Suppressor macrophage (primary cell): ENCODE measurements at regions not wholly inside any gene's neighbourhood (a gene's known extent, or its start where the extent isn't known, plus 50 kb on each side); places are given as distances from the start of the nearest gene placed in this dataset.
"Not testable (repeated sequence)": the region's sequence is repeated elsewhere in the genome, so short reads cannot be mapped to it uniquely, and the experiment has no call there.

Experiments used
- DNase-seq, 4 experiments: peaks; one replicate each; pipeline ENCODE4 v3.0.0-alpha.2; 2020 to 2022

DNA sequence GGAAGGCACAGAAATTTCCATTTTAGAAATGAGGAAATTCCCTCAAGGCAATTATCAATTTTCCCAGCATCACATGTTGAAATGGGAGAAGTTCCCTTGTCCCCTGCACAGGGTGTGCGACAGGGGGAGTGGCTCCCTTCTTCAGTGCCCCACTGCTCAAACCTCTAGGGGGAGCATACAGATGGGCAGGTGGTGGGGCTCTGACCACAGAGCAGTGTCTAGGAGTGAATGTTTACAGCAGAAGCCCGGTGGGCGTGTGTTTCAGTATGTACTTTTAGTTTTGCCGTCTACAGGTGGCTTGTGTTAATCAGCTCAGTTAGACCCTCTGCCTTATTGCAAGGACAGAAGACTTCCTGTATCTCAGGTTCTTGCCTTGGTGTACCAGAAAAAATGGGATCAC is 493.7 kb upstream of the PLXNA2 start:
- DNase-seq = no peak

DNA sequence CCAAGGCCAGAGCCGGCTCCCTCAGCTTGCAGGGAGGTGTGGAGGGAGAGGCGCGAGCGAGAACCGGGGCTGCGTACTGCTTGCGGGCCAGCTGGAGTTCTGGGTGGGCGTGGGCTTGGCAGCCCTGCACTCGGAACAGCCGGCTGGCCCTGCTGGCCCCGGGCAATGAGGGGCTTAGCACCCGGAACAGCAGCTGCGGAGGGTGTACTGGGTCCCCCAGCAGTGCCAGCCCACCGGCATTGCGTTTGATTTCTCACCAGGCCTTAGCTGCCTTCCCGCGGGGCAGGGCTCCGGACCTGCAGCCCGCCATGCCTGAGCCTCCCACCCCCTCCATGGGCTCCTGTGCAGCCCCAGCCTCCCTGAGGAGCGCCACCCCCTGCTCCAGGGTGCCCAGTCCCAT is 495.5 kb upstream of the PLXNA2 start:
- not testable (repeated sequence) for DNase-seq

DNA sequence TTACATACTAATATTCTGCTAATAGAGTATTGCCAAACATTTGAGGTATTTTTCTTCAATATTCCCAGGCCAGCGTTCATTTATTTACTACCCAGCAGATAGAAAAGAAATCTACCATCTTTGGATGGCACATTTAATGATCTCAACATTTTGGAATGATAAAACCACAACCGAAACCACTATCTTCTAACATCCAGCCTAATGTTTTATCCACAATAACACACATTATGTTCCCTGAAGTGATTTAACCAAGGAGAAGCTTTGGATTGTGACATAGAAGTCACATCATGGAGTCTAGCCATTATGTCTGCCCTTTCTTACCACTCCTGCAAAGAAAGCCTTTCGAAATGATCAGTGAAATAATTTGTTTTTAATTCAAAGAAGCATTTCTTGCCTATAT is 497.1 kb upstream of the PLXNA2 start:
- no peak for DNase-seq

DNA sequence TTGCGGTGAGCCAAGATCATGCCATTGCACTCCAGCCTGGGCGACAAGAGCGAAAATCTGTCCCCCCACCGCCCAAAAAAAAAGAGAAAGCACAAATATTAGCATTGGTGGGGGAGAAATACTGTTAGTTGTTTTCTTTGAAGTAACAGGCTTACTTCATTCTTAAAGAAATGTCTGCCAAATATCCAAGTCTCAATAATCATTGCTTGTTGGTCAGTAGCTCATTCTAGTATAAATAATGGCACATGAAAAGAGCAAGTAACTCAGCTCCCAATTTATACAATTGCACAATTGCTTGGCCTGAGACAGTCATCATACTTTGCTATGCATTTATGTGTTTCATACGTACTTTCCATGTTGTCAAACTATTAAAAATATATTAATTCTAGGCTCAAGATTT is 499.2 kb upstream of the PLXNA2 start:
- DNase-seq = no peak

DNA sequence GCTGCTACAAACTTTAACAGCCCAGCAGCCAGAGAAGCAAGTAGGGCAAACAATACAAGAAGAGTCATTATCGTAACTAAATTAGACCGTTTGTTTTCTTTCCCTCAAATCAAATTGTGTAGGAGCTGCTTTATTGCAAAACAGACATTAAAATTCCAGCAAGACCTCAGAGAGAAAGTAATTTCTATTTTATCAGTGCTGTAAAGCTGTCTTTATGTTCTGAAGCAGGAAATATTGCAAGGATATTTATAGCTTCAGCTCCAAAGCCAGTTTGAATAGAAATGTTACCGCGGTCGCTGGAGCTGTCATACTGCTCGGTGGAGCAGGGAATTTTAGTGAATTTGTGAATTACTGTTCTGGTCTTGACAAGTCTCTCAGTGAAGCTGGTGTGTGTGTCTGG is 503.8 kb upstream of the PLXNA2 start:
- no peak for DNase-seq

DNA sequence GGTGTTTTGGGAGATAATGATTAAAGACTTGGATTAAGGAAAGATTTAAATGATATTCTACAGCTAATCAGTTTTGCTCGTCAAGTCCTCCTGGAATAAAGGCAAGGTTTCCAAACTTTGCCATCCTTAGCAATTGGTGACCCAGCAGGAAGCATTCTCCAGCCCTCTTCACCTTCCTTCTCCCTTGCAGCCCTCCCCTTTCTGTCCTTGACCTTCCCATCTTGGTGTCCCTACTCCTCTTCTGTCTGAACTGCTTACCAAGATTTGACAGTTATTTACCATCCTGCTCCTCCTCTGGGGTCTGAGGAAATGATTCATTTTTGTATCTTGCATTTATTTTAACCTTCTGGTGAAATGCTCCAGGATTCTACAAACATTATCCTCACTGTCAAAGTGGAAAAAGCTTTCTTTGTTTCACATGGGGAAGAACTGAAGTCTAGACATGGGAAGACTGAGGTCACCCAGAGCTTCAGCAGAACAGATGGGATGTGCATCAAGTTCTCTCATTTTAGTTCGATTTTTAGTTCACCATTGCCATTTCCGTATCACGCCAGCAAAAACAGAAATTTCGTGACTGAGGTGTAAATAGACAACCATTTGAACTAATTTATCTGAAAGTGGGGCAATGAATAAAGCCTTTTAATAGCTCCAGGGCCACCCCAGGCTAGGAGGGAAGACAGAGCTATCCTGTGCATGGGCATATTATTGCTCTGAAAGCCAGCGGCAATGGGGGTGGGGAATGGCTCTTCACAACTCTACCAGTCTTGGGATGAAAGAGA is 504.4 kb upstream of the PLXNA2 start:
- no peak for DNase-seq

DNA sequence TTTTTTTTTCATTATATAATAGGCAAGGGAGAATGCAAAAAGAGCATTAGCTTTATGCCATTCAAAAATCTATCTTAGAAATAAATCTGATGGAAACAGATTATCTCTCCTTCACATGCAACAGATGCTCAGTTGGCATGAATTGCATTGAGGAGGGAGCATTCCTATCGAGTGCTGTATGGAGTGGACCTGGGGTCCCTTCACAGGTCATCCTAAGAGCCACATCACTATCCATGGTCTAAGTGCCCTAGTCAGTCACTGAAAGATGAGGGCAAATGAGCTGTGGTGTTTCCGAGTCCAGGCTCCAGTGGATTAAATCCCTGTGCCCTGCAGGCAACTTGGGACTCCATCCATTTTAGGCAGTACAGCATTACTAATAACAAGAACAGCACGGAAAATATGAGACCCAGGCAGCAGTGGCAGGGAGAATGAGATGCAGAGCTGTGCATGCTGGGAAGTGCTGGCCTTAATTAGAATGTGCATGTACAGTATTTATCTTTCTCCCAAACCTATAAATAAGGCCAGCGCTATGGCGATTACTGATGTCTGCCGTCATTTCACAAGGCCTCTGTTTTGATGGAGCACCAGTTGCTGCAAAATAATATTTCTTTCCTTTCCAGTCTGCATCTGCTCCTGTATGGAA is 512.3 kb upstream of the PLXNA2 start:
- DNase-seq = no peak

DNA sequence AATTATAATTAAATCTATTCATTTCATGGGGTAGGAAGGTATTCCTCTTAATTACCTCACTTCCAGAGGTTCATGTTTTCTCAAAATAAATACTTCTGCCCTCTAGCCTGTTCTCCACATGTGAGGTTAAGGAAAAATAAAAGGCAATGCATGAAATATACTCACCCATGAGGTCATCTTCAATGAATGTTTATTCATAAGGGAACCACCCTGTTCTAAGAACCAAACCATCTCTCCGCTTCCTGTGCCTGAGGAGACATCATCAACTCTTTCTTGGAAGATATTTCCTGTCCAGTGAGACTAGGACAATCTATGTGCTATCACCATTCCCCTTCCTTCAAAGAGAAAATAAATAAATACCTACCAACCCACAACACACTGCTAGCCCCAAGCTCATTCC is 513.7 kb upstream of the PLXNA2 start:
- DNase-seq = no peak

DNA sequence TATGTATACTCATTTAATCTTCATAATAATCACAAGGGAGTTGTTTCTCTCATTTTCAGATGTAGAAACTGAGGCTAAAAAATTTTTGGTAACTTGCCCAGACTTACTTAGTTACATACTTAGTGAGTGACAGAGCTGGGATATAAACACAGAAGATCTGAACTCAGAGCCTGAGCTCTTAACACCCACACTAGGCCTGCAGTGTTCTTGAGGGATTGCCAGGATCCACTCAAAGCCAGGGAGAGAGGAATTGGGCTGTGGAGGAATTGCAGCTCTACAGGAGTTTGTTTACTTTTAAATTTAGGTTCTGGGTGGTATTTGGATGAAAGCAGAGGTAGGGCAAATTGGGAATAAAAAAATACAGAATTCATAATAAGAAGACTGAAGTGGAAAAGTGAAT is 515.1 kb upstream of the PLXNA2 start:
- no peak for DNase-seq

DNA sequence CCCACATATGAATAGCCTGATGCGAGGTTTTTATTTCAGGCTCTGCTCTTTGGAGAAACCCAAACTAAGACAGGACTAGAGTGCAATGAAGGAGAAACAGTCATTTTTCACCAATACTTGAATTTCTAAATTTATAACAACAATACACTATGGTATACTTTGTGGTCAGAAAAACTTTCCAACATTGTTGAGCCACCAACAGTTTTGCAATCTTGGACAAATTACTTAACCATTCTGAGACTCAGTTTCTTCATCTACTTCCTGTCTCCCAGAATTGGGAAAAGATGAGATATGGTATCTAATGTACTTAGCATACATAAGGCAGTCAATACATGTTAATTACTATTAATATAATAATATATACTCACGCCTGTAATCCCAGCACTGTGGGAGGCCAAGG is 519.8 kb upstream of the PLXNA2 start:
- peak in 1 of 4 experiments; percentile 7 for DNase-seq

DNA sequence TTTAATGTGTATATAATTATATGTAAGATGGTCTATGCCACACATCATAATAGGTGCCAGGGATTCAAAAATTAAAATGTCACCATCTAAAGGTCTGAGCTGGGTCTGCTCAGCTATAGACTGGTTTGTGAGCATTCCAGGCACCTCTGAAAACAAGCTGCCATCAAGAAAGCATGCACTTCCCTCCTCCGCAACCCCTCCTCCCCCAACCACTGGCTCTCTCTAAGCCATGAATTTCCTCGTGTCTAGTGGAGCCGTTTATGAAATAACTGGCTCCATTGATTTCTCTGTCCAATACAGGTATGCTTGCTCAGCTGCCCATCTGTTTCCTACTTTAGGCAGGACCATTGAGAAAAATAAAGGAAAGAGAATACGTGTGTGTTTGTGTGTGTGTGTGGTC is 522.6 kb upstream of the PLXNA2 start:
- DNase-seq = no peak

DNA sequence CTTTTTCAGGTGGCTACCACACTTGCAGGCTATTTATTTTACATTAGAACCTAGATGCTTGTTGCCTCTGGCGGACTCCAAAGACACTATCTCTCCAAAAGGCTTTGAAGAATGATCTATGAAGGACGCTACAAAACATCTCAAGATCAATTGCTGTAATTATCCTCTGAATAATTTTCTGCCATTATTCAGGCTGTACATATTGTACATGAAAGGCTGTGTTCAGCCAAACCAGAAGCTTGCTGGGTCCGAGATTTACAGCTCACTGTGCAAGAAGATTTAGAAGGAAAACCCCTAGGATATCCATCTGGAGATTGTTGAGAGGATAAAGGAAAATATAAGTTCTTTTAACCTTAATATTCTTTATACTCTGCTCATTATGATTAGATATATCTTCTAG is 523.6 kb upstream of the PLXNA2 start:
- DNase-seq = no peak

DNA sequence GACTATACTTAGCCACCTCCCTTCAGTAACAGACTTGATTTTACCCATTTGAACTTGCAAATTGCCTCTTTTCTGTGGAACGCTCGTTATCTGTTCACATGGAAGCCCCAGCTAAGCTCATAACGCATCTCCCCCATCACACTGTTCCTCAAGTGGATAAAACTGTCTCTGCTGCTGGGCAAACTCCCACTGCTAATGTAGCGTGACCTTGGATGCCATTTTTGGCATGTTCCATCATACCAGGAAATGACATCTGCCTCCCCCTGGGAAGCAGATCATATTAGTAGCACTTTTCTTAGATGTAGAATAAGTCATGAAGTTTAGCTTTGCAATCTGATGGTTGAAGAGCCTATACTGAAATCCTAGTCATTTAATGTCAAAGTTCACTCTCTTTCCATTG is 528.7 kb upstream of the PLXNA2 start:
- DNase-seq = no peak

DNA sequence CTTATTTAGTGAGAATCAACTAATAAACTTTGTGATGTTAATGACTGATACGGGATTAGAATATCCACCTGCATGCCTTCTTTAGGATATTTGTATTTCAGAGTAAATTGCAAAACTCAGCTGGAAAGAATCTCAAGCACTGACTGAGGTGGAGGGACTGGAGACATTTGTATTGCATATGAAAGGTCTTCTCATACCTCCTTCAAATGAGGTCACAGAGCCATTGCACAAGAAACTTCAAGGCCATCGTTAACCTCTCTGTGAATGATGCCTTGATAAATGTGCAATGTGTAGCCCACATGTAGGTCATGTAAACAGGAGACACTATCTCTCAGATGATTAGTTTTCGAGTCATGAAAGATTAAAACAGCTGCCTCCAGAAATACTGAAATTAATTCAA is 531.7 kb upstream of the PLXNA2 start:
- DNase-seq = no peak

DNA sequence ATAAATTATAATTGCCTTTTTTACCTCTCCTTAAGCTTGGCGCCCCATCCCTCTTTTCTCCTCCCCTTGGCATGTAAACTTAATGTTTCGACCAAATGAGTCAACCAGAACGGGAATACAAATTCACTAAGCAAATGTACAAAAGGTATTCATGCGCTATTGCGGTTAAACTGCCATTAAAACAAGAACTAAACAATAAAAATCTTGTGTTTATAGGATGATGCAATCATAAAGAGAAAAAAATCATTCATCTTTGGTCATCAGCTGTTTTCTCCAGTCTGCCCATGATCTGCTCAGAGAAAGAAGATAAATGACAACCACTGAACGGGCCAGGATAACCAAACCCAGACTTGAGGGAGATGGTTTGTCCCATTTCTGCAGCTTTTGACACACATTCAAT is 534.2 kb upstream of the PLXNA2 start:
- DNase-seq = no peak

DNA sequence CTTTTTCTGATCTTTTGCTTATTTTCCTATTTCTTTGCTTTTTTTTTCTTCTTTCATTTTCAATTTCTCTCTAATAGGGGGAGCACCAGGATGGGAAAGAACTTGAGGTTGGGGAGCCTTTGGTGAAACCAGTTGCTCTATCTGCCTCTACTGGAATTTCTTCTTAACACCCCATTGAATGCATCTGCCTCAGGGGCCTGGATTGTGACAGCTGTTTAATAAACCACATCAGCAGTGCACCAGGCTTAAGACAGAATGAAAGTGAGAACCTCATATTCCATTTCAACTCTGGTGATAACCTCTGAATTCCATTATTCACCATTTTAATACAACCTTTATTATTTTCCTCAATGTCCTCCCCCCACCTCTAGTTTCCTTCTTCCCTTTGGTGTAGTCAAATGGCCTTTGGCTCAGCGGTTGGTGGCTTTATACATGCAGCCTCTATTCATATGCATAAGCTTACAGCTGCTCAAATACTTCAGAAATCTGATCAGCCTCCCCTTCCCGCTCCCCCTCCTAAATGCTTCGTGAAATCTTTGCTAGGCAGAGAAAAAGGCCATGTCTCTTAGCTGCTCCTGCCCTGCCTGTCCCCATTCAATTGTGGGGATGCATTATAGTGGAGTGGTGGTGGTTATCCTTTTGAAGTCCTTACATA is 537.3 kb upstream of the PLXNA2 start:
- no peak for DNase-seq

DNA sequence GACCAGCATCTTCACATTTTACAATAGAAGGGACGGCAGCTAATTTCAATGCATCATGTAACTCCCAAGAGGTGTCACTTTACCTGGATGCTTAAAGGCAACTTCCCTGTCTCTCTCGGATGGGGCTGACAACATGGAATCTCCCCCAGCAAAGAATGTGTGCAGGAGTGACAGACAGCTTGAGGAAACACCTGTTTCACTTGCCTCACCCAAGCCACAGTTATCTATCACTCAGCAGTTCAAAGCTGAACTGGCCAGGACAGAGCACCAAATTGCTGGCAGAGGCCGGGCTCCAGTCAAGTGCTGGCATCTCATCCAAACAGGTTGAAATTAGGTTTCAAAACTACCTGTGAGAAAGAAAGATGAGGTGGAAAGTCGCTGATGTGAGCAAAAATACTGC is 538.0 kb upstream of the PLXNA2 start:
- no peak for DNase-seq

DNA sequence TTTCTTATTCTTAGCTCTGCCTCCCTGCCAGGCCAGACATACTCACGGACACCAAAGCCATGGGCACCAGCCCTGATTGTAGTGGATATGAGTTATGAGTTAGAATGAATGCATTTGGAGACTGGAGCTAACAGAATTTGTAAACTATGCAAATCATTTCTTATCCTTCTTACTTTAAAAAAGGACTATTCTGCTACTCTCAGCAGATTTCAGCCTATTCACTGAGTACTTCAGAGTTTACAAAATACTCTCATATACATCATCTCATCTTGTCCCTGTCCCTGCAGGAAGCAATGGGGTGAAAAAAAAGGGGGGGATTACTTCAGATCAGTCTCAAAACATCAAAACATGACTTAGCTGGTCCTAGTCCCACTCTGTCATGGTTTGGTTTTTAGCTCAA is 541.4 kb upstream of the PLXNA2 start:
- DNase-seq = no peak

DNA sequence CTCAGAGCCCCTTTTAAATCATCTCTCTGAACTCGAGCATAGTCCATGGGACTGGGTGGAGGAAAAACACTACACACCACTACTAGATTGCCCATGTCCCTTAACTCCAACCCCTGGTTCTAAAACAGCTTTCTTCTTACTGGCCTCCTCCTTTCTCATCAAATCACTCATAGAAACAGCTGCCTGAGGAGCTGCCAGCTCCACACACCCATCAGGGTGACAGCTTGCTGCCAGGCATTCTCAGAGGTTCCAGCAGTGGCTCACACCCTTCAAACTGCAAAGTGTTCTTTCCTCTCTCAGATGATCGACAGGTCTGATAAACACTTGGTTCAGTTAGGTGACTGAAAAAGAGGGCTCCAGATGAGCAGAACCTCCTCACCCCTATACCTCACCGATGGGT is 543.0 kb upstream of the PLXNA2 start:
- DNase-seq = no peak

DNA sequence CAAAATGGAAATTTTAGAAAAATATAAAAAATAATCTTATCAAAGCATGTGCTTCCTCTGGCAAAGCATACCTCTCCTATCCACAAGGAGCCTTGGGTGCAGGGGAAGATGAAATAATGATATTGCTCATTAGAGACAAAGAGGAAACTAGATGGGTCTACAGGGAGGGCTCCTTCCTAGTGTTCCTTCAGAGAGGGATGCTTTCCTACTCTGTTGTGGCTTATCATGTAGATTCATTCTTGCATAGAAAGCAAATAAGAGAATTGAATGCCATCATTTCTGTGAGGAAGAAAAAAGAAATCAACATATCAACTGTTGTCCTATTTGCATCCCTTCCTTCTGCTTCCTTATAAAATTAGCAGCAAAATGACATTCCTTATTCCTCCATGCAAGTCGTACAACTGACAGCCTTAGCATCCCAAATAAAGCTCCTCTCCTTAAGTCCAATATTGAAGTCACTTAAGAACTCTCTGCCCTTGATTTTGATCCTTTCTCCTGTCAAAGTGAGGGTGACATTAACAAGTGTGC is 543.9 kb upstream of the PLXNA2 start:
- no peak for DNase-seq

DNA sequence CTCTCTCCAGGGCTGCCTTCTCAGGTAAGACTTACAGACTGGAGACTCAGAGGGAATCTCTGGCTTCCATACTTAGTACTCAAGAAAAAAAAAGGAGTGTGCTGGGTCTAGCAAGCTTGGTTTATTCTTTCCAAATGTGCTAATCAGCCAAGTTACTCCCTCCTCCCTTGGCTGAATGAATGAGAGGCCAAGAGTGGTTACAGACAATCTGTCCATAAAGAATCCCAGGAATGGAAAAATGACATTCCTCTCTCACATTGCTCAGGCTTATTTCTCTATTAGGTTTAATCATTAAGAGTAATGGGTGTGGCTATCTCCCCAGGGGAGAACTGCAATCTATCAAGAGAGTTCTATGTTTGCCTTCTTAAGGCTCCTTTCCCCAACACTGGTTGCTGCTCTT is 547.3 kb upstream of the PLXNA2 start:
- DNase-seq = no peak

DNA sequence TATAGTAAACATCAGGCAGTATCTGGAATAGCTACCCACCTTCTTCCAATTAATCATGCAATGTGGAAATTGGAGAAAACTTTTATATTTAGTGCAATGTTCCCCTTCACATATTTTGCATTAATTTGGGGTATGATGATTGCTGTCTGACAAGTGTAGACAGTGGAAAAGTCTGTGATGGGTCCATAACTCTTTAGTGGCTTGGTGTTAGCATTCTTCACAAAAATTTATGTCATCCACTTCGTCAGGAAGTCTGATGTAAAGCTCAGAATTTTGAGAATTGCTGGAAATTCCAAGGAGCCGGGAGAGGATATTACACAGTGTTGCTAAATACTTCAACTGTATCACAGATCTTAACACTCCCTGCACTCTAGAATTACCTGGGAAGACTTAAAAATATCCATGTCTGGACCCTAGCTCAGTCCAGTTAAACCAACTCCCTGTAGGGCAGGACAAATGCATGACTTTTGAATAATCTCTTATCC is 549.7 kb upstream of the PLXNA2 start:
- DNase-seq = no peak

DNA sequence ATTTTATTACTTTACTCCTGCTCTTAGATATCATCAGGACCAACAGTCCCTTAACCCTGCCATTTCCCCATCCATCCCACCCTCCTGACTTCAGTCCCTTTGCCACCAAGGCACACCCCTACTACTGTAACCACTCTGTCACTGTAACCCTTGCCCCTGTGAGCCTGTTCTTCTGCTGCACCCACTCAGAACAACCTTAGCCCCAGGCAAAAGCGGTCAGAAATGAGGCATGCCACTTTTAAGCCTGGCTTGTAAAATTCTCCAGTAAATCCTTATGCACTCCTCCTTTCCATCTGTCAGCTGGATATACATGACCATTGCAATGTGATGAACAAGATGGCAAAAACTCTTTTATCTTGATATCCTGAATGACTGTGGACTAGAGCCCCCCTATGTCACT is 555.0 kb upstream of the PLXNA2 start:
- no peak for DNase-seq
